HCT116 (cell line): ENCODE measurements at regions not wholly inside any gene's neighbourhood (a gene's known extent, or its start where the extent isn't known, plus 50 kb on each side); places are given as distances from the start of the nearest gene placed in this dataset.

Experiments
- ATAC-seq: fragments of 200-7000 bp; cut with Tn5 transposase; 2 replicates; pipeline ENCODE4 v1.9.1; 2020; ENCODE audit warnings: mild to moderate bottlenecking, moderate library complexity
- BruUV-seq: library from RNA; stranded (reverse); fragments of 400-500 nt; replicated peaks from 2 replicates; lab custom pipeline; 2021; lab: Mats Ljungman, UMichigan
- CTCF ChIA-PET: fragments of 300-600 bp; sonication (Branson Sonifier 250); formaldehyde crosslinking; loops from one replicate; lab custom pipeline; 2021; ENCODE audit warnings: antibody characterized with exemption; lab: Charles Lee
- POLR2A ChIA-PET: fragments of 300-600, 350-600 bp; sonication (Branson Sonifier 250); formaldehyde crosslinking; loops from one replicate; lab custom pipeline; 2021; ENCODE audit warnings: antibody characterized with exemption; lab: Charles Lee
- RAD21 ChIA-PET, 2 experiments: fragments of 300-600 bp; sonication (Branson Sonifier 250); formaldehyde crosslinking; loops; one replicate each; lab custom pipeline; 2023; ENCODE audit warnings: low total read pairs in 2 of 2; ENCODE audit not compliant: uncharacterized antibody in 2 of 2, unreplicated experiment in 2 of 2, low non-redundant PET in 1 of 2; lab: Charles Lee
- DNase-seq: peaks from one replicate; pipeline ENCODE4 v3.0.0-alpha.2; 2010; ENCODE audit warnings: low read depth, low spot score
- H2AFZ ChIP-seq: fragments of 200-600 bp; shearing (Covaris generic), sonication (generic); 2 replicates; pipeline ENCODE4 v1.6.1; 2017; ENCODE audit warnings: low read depth, mixed run types, mixed read lengths, antibody characterized with exemption, low read length; ENCODE audit not compliant: poor library complexity, severe bottlenecking
- H3K27ac ChIP-seq: 2 replicates; pipeline ENCODE4 v1.5.1; 2012; ENCODE audit warnings: low read depth, low read length
- H3K27me3 ChIP-seq: fragments of 200-600 bp; sonication (generic); 2 replicates; pipeline ENCODE4 v1.6.1; 2016; ENCODE audit warnings: mixed run types, low read length, mixed read lengths; ENCODE audit not compliant: insufficient read depth
- H3K36me3 ChIP-seq, 2 experiments: fragments of 200-500 bp in 1 of 2; fragments of 200-600 bp in 1 of 2; sonication (Bioruptor generic) in 1 of 2; sonication (generic) in 1 of 2; 2 replicates each; pipeline versions ENCODE4 v1.5.1 to v1.6.1; 2014 to 2016; ENCODE audit warnings: low read length in 2 of 2, inconsistent platforms in 1 of 2, mixed read lengths in 1 of 2, mixed run types in 1 of 2; ENCODE audit not compliant: insufficient read depth in 2 of 2, control insufficient read depth in 1 of 2
- H3K4me1 ChIP-seq, 2 experiments: fragments of 200-600 bp in 1 of 2; sonication (generic) in 1 of 2; 2 replicates each; pipeline versions ENCODE4 v1.5.1 to v1.6.1; 2012 to 2017; ENCODE audit warnings: low read length in 2 of 2, inconsistent platforms in 1 of 2, mild to moderate bottlenecking in 1 of 2, mixed read lengths in 1 of 2, mixed run types in 1 of 2, moderate library complexity in 1 of 2; ENCODE audit not compliant: insufficient read depth in 2 of 2, control insufficient read depth in 1 of 2
- H3K4me2 ChIP-seq: fragments of 200-600 bp; sonication (generic); 2 replicates; pipeline ENCODE4 v1.6.1; 2017; ENCODE audit warnings: mixed run types, low read length, mixed read lengths
- H3K4me3 ChIP-seq, 2 experiments: fragments of 200-600 bp in 1 of 2; sonication (generic) in 1 of 2; replicated peaks in 1 of 2; 2 replicates each; pipeline ENCODE4 v1.5.1; 2011 to 2016; ENCODE audit warnings: low read length in 2 of 2, control low read depth in 1 of 2, low read depth in 1 of 2, mild to moderate bottlenecking in 1 of 2, mixed read lengths in 1 of 2, mixed run types in 1 of 2
- H3K79me2 ChIP-seq: fragments of 200-600 bp; sonication (generic); 2 replicates; pipeline ENCODE4 v1.6.1; 2017; ENCODE audit warnings: mild to moderate bottlenecking, mixed run types, low read length, moderate library complexity, mixed read lengths; ENCODE audit not compliant: insufficient read depth
- H3K9ac ChIP-seq: fragments of 200-600 bp; sonication (generic); 2 replicates; pipeline ENCODE4 v1.6.1; 2016; ENCODE audit warnings: low read length, mixed read lengths
- H3K9me2 ChIP-seq: fragments of 200-600 bp; sonication (generic), shearing (Covaris generic); 2 replicates; pipeline ENCODE4 v1.6.1; 2017; ENCODE audit warnings: mixed run types, mild to moderate bottlenecking, moderate library complexity; ENCODE audit not compliant: insufficient read depth
- H3K9me3 ChIP-seq, 2 experiments: fragments of 200-500 bp in 1 of 2; fragments of 200-600 bp in 1 of 2; sonication (Bioruptor generic) in 1 of 2; sonication (generic) in 1 of 2; 2 replicates each; pipeline ENCODE4 v1.6.1; 2014 to 2017; ENCODE audit warnings: low read length in 2 of 2, mixed read lengths in 2 of 2, inconsistent platforms in 1 of 2, low read depth in 1 of 2, mild to moderate bottlenecking in 1 of 2, mixed run types in 1 of 2, moderate library complexity in 1 of 2; ENCODE audit not compliant: control insufficient read depth in 1 of 2, insufficient read depth in 1 of 2
- H4K20me1 ChIP-seq: fragments of 200-600 bp; sonication (generic), shearing (Covaris generic); 2 replicates; pipeline ENCODE4 v1.6.1; 2017; ENCODE audit warnings: mixed run types, mild to moderate bottlenecking, moderate library complexity; ENCODE audit not compliant: insufficient read depth
- EGR1 ChIP-seq: IDR thresholded peaks from 2 replicates; pipeline ENCODE4 v1.6.1; 2012; ENCODE audit warnings: low read depth
- ELF1 ChIP-seq: IDR thresholded peaks from 2 replicates; pipeline ENCODE4 v1.6.1; 2012; ENCODE audit warnings: low read depth, borderline replicate concordance
- EZH2 ChIP-seq: fragments of 200-600 bp; sonication (generic); IDR thresholded peaks from 2 replicates; pipeline ENCODE4 v1.6.1; 2017; ENCODE audit warnings: antibody characterized with exemption, mixed run types
- SRF ChIP-seq: IDR thresholded peaks from 2 replicates; pipeline ENCODE4 v1.6.1; 2012; ENCODE audit warnings: low read depth
- YY1 ChIP-seq: IDR thresholded peaks from 2 replicates; pipeline ENCODE4 v1.6.1; 2011; ENCODE audit warnings: low read length, low read depth, moderate library complexity, mild to moderate bottlenecking; ENCODE audit not compliant: insufficient replicate concordance; ENCODE audit errors: extremely low read depth
- ZFX ChIP-seq: fragments of 450-650 bp; IDR thresholded peaks from 2 replicates; pipeline ENCODE4 v1.6.1; 2017
- ZNF274 ChIP-seq: fragments of 200-500 bp; sonication (Bioruptor generic); IDR thresholded peaks from 2 replicates; pipeline ENCODE4 v1.6.1; 2014; ENCODE audit warnings: mild to moderate bottlenecking, low read depth, low read length, inconsistent platforms
- intact Hi-C: fragments of 100-400 bp; cut with micrococcal nuclease; formaldehyde crosslinking; loops from 2 replicates; pipeline ENCODE4 v1.10.0; 2022
- TF ChIP-seq, protein P1 (sequence below): IDR thresholded peaks from 2 replicates; pipeline ENCODE4 v1.6.1; 2012; ENCODE audit warnings: low read depth
- TF ChIP-seq, protein P2 (sequence below): IDR thresholded peaks from 2 replicates; pipeline ENCODE4 v1.6.1; 2012

DNA sequence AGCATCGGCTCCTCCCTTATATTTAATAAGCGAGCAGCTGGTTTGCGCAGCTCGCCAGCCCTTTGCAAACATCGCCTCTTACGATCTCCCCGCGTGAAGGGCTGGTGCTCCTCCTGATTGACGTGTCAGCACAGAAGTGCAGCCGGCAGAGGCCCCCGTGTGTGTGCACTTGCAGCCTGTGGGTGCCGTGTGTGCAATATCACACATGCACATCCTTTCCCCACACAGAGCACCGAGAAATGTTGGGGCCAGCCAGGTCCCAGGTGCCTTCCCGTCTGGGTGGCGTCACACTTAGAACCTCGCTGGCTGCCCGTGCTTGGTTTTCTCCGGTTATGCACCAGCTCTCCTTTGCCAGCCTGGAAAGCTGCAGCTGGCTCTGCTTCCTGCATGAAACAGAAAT is 126.6 kb upstream of the AJAP1 start (continued):
- TF ChIP-seq, protein P1, sequence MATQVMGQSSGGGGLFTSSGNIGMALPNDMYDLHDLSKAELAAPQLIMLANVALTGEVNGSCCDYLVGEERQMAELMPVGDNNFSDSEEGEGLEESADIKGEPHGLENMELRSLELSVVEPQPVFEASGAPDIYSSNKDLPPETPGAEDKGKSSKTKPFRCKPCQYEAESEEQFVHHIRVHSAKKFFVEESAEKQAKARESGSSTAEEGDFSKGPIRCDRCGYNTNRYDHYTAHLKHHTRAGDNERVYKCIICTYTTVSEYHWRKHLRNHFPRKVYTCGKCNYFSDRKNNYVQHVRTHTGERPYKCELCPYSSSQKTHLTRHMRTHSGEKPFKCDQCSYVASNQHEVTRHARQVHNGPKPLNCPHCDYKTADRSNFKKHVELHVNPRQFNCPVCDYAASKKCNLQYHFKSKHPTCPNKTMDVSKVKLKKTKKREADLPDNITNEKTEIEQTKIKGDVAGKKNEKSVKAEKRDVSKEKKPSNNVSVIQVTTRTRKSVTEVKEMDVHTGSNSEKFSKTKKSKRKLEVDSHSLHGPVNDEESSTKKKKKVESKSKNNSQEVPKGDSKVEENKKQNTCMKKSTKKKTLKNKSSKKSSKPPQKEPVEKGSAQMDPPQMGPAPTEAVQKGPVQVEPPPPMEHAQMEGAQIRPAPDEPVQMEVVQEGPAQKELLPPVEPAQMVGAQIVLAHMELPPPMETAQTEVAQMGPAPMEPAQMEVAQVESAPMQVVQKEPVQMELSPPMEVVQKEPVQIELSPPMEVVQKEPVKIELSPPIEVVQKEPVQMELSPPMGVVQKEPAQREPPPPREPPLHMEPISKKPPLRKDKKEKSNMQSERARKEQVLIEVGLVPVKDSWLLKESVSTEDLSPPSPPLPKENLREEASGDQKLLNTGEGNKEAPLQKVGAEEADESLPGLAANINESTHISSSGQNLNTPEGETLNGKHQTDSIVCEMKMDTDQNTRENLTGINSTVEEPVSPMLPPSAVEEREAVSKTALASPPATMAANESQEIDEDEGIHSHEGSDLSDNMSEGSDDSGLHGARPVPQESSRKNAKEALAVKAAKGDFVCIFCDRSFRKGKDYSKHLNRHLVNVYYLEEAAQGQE = no peak
- TF ChIP-seq EGR1 = no peak
- no peak for TF ChIP-seq EZH2
- no peak for TF ChIP-seq ELF1
- TF ChIP-seq SRF = no peak
- TF ChIP-seq, all 23 proteins: peak for 0

DNA sequence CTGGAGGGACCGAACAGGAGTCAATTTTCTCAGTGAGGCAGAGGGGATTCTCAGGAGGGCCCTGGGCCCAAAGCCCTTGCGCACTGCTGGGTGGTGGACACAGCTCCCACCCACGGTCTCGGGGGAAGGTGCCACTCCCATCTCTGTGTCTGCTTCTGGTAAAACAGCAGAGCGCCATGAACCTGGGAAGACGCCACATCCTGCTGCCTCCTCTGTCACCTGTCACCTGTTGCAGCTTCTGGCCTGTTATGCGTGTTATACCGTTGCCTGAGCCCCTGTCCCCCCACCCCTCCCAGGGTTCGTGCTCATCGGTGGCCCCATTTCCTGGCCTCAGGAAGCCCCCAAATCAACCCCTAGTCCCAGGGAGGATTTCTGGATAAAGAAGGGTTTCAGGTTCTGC is 125.8 kb upstream of the AJAP1 start:
- intact Hi-C loops = no loop called here
- Histone ChIP-seq H2AFZ (no peak overlapping the region), H3K9ac (no peak overlapping the region), H3K27me3 (no peaks in the 10 kb centered on the region), H3K27ac (no peak overlapping the region), H3K36me3 (no peaks in the 10 kb centered on the region), H3K4me2 (no peak overlapping the region), H3K9me3 (no peaks in the 10 kb centered on the region), H4K20me1 (no peaks in the 10 kb centered on the region), H3K79me2 (no peaks in the 10 kb centered on the region), H3K4me1 (no peaks in the 10 kb centered on the region), H3K9me2 (no peaks in the 10 kb centered on the region), H3K4me3 (no peak overlapping the region)
- BruUV-seq = no TSS peak
- CTCF ChIA-PET = no interaction called here
- ATAC-seq = no peak
- no peak for DNase-seq
- POLR2A ChIA-PET = no interaction called here
- RAD21 ChIA-PET = no interaction called here
- TF ChIP-seq ZFX = no peak
- no peak for TF ChIP-seq EZH2
- TF ChIP-seq, protein P2, sequence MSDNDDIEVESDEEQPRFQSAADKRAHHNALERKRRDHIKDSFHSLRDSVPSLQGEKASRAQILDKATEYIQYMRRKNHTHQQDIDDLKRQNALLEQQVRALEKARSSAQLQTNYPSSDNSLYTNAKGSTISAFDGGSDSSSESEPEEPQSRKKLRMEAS = no peak
- no peak for TF ChIP-seq YY1
- TF ChIP-seq ZNF274 = no peak
- TF ChIP-seq ELF1 = no peak
- no peak for TF ChIP-seq SRF
